ENCODE measurements at regions not wholly inside any gene's neighbourhood (a gene's known extent, or its start where the extent isn't known, plus 50 kb on each side); places are given as distances from the start of the nearest gene placed in this dataset.
"Not testable (repeated sequence)": the region's sequence is repeated elsewhere in the genome, so short reads cannot be mapped to it uniquely, and the experiment has no call there.

DNA sequence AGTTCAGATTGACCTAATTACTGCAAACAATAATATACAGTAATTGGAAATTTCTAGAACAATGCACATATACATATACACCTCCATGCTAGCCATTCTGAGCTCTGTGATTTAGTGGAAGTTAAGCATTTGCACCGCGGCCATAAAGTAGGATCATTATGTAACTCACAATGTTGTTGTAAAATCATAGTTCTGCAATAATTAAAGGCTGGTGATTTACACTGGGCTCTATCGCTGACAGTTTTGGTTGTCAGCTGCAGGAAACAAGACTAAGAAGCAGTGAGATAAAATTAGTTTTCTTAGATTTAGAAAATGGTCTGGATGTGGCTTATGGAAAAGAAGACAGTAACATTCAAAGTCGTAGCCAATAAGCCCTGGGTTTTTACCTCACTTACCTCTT is 776.3 kb downstream of the TMEM121 start:
- no peak for DNase-seq (ENCODE audit: low read depth in 3 of 3)

DNA sequence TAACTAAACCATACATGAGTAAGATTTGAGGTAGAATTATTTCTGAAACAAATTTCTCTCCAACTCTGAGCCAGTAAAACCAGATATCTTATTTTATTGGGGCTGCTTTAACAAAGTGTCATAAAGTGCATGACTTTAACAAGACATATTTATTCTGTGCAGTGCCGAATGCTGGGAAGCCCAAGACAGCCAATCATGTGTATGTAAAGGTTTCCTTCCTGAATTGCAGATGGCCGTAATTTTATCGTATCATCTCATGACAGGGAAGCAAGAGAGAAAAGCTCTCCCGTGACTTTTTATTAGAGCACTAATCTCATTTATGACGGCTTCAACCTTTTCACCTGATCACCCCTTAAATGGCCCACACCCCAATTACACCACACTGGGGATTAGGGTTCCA is 777.9 kb downstream of the TMEM121 start:
- DNase-seq (ENCODE audit: low read depth in 3 of 3) = no peak

DNA sequence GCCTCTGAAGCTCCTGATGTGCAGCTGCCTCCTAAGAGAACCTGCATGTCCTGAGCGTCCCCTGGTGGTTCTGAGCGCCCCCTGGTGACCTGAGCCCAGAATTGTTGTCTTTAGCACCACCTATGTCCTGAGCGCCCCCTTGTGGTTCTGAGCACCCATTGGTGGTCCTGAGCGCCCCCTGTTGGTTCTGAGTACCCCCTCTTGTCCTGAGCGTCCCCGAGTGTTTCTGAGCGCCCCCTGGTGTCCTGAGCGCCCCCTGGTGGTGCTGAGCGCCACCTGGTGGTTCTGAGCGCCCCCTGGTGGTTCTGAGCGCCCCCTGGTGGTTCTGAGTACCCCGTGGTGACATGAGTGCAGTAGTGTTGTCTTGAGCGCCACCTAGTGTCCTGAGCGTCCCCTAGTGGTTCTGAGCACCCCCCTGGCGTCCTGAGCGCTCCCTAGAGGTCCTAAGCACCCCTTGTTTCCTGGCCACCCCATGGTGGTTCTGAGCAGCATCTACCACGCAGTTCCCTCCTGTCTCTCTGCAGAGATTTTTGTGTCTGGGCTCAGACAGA is 782.5 kb downstream of the TMEM121 start:
- peak; percentile 95 to 98 (median 96) for DNase-seq (ENCODE audit: low read depth in 3 of 3)

DNA sequence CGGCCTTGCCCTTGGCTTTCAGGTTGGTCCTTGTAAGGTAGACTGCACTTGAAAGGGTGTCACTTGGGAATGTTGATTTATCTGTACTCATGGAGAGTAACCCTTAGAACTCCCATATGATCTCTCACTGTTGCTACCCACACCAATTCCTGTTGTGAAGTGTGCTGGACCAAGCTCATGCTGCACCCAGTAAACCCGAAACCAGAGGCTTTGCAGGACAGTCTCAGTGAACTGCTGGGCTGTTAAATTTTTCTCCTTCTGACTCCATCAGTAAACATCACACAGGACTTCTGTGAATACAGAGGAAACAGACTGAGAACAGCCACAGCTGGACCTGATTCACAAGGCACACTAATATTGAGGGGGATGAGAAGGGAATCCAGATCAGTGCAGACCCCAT is 783.0 kb downstream of the TMEM121 start:
- DNase-seq (ENCODE audit: low read depth in 3 of 3) = no peak

DNA sequence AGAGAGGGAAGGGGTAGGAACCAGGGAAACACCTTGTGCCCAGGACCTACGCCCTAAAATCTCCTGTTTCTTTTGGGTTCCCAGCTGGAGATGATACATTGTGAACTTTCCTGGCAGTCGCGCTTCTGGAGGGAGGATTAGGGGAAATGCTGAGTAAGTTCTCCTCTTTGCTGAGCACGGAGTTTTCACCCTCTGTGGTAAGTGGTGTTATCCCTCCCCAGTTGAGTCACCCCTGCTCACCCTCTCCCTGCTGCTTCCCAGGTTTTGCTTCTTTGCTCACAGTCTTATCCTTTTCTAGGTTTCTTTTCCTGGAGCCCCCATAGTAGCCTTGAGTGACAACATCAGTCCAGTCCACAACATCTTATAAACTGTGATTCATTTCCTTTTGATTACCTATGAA is 789.1 kb downstream of the TMEM121 start:
- DNase-seq (ENCODE audit: low read depth in 3 of 3) = no peak

DNA sequence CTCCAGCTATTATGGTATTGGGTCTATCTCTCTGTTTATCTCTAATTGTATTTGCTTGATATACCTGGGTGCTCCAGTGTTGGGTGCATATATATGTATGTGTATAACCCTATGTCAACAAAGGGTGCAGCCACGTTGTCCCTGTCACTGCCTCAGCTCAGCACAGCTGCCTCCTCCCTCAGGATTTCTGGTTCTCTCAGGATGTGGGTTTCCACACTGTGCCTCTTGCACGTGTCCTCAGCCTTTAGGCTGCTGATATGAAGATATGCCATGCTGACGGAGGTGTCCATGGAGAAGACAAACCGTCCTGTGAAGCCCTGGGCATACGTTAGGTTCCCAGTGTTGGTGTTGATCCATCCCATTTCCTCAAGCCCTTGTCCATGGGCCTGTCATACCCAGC is 791.2 kb downstream of the TMEM121 start:
- DNase-seq (ENCODE audit: low read depth in 3 of 3) = no peak

DNA sequence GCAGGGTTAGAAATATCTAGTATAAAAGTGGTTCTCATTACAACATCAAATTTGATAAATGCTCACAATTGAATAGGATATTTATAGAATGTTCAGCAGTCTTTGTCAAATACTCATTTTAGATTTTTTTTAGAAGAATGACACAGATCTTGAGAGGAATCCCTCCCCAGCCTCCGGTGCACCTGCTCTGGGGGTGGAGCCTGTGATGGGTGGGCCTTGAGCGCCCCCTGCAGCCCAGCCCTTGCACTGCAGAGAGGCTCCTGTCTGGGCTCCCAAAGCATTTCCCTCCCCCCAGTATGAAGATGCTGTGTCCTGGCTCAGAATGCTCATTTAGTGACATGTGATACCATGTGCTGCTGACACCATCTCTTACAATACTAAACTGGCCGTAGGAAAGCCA is 792.3 kb downstream of the TMEM121 start:
- peak; percentile 32 to 40 (median 38) for DNase-seq (ENCODE audit: low read depth in 3 of 3)

DNA sequence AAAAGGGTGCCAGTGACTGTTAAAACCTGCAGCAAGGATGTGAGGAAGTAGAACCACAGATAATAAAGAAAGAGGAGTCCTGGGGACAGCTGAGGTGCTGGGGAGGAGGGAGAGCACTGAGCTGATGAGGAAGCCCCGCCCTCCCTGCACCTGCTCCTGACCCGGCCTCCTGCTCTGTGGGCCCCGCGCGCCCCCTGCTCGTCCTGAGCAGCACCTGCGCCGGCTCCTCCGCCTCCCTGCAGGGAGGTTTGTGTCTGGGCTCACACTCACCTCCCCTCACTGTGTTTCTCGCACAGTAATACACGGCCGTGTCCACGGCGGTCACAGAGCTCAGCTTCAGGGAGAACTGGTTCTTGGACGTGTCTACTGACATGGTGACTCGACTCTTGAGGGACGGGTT is 797.6 kb downstream of the TMEM121 start:
- DNase-seq (ENCODE audit: low read depth in 3 of 3) = peak in 2 of 3 donors; percentile 13 to 23

DNA sequence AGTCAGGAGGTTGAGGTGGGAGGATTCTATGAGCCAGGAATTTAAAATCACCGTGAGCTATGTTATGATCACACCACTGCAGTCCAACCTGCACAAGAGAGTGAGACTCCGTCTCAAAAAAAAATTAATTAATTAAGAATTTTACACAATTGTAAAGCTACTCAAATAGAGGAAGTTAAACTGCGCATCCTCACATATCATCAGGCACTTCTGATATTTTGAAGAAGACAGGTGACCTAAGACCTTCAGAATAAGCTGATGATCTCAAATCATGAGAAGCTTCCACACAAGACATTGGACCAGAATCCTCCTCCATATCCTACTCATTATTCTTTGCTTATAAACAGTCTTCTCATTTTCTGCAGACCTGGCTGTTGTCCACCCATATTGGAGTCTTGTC is 800.9 kb downstream of the TMEM121 start:
- no peak for DNase-seq (ENCODE audit: low read depth in 3 of 3)

DNA sequence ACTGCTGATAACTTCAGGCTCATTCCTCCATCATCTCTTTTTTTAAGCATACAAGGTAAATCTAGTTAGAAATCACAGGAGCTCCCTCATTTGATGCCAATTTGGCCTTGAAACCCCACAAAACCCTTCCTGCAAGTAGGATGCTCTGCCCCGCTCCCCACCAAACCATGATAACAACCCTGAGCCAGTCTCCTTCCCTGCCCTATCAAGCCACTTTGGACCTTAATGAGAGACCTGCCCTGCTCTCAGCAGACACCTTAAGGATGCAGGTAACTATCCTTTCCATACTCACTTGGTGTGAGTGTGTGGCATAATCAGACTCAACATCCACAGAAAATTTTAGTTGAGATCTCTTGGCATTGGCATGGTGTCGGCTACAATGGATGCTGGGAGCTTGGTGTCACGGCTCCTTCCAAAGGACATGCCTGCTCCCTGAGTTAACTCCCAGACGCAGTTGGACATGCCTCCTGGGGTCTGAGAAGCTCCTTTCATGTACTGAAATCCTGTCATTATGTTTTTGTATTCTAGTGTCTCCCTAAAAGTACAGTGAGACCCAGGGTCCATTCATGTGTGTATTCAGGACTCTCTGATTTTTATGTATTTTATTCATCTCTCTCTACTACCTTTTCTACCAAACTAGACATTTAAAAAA is 801.4 kb downstream of the TMEM121 start:
- DNase-seq (ENCODE audit: low read depth in 3 of 3) = not testable (repeated sequence)

DNA sequence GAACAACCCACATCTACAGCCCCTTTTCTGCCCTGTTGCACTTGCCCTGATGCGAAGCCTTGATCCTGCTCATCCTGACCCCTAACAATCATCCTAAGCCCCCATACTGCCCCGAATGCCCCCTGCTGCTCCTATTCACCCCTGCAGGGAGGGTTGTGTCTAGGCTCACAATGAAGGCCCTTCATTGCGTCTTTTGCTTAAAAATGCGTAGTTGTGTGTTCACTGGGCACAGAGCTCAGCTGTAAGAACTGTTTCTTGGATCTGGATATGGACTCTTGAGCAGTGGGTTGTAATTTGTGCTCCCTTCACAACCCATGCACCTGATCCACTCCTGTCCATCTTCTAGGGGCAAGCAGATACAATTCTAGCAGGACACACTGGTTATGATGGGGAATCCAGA is 802.9 kb downstream of the TMEM121 start:
- not testable (repeated sequence) for DNase-seq (ENCODE audit: low read depth in 3 of 3)

DNA sequence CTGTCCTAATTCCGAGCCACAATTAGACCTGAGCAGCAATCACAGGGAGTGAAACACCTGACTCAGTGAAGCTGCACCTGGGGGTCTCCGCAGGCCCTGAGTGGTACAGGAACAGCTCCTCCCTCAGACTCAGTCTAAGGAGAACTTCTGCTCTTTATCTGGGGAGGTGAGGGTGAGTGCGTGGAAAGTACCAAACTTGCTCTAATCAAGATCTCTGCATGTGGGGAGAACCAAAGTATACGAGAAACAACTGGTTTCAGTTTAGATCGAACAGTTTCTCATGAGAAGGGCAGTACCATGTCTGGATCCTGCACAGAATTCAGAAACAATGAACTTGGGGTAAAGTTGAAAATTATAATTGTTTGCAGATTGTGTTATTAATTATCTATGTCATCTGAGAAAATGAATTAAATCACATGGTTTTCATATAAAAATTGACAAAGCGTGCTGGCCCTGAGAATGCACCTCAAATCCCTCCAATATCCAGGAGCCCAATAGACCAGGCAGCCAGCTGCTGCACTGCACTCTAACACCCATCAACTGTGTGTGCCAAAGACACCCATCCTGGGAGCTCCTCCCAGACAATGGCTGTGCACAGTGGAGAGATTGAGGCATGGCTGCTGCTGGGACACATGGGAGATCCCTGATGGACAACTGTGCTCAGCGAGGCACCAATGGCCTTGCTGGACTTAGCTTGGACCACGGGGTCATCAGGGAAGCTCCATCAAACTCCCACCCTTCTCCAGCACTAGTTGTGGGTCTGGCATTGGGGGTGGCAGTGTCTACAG is 803.8 kb downstream of the TMEM121 start:
- DNase-seq (ENCODE audit: low read depth in 3 of 3) = not testable (repeated sequence)

DNA sequence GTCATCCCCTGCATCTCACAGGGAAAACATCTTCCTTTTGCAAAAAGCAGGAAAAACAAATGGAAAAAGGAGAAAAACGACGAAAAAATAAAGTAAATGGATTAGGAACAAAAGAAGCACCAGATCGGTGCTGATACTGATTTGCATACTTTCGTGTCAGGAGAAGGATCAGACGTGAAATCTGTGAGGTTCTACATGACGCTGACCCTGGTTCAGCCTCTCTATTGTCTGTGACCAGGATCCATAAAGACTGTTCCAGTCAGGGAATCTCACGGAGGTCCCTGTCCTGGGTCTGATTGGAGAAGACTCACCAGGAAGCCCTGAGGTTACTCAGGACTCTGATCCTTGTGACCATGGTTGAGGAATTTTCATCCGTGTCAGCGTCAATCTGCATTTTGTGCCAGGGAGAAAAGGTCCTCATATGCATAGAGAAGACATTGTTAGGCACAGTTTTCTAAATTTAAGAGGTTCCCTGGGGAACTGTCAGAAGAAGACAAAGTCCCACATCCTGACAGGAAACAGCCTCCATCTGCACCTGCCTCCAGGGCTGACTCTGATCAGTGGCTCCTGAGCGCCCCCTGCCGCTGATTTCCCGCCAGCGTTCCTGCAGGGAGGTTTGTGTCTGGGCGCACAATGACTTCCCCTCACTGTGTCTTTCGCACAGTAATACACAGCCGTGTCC is 808.2 kb downstream of the TMEM121 start:
- DNase-seq (ENCODE audit: low read depth in 3 of 3) = peak; percentile 79 to 91 (median 81)

DNA sequence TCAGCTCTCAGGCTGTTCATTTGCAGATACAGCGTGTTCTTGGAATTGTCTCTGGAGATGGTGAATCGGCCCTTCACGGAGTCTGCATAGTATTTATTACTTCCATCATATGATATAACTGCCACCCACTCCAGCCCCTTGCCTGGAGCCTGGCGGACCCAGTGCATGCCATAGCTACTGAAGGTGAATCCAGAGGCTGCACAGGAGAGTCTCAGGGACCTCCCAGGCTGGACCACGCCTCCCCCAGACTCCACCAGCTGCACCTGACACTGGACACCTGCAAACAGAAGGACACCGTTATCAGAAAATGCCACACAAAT is 808.7 kb downstream of the TMEM121 start:
- not testable (repeated sequence) for DNase-seq (ENCODE audit: low read depth in 3 of 3)

DNA sequence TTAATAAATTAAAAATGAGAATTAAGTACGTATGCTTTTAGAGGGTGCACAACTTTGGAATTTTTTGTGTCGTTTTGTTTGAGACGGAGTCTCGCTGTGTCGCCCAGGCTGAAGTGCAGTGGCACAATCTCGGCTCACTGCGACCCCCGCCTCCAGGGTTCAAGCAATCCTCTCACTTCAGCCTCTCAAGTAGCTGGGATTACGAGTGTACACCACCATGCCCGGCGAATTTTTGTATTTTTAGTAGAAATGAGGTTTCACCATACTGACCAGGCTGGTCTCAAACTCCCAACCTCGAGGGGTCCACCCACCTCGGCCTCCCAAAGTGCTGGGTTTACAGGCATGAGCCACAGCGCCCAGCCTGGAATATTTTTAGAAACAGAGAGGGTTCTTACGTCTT is 812.4 kb downstream of the TMEM121 start:
- DNase-seq (ENCODE audit: low read depth in 3 of 3) = not testable (repeated sequence)

DNA sequence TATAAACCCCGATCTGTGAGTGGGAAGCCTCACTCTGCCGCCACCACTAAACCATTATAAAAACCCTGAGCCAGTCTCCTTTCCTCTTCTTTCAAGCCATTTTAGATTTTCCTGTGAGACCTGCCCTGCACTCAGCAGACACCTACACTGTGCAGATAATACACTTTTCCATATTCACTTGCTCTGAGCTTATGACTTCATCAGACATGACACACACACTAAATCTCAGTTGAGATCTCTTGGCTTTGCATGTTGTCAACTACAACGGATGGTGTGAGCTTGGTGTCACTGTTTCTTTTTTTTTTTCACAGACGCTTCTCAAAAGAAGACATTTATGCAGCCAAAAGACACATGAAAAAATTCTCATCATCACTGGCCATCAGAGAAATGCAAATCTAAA is 814.3 kb downstream of the TMEM121 start:
- not testable (repeated sequence) for DNase-seq (ENCODE audit: low read depth in 3 of 3)

DNA sequence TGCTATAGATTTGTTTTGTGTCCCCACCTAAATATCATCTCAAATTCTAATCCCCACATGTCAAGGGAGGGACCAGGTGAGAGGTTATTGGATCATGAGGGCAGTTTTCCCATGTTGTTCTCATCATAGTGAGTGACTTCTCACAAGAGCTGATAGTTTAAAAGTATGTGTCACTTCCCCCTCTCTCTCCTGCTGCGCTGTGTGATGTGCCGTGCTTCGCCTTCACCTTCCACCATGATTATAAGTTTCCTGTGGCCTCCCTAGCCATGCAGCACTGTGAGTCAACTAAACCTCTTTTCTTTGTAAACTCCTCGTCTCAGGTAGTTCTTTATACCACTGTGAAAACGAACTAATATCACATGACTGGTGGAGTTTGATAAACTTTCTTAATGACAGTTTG is 814.8 kb downstream of the TMEM121 start:
- DNase-seq (ENCODE audit: low read depth in 3 of 3) = not testable (repeated sequence)

DNA sequence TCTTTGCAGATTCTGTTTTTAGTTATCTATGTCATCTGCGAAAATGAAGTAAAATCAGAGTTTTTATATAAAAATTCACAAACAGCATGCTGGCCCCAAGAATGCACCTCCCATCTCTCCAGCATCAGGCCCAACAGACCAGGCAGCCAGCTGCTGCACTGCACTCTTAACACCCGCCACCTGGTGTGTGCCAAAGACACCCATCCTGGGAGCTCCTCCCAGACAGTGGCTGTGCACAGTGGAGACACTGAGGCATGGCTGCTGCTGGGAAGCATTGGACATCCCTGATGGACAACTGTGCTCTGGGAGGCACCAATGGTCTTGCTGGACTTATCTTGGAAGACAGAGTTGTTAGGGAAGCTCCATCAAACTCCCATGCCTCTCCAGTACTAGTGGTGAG is 817.2 kb downstream of the TMEM121 start:
- DNase-seq (ENCODE audit: low read depth in 3 of 3) = no peak

DNA sequence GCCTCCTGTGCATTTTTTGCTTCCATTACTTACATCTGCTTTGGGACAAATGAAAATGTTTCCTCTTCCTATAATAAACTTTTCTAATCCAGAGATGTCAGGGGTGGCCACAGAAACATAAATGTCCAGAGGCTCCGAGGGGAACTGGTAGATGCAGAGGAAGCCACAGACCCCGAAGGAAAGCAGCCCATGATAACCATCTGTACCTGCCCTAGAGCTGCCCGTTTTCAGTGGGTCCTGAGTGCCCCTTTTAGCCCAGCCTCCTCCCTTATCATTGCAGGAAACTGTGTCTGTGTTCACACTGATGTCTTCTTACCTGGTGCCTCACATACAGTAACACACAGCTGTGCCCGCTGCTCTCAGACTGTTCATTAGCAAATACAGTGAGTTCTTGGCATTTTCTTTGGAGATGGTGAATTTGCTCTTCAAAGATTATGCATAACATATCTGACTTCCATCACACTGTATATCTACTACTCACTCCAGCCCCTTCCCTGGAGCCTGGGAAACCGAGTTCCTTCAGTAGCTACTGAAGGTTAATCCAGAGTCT is 817.8 kb downstream of the TMEM121 start:
- not testable (repeated sequence) for DNase-seq (ENCODE audit: low read depth in 3 of 3)

DNA sequence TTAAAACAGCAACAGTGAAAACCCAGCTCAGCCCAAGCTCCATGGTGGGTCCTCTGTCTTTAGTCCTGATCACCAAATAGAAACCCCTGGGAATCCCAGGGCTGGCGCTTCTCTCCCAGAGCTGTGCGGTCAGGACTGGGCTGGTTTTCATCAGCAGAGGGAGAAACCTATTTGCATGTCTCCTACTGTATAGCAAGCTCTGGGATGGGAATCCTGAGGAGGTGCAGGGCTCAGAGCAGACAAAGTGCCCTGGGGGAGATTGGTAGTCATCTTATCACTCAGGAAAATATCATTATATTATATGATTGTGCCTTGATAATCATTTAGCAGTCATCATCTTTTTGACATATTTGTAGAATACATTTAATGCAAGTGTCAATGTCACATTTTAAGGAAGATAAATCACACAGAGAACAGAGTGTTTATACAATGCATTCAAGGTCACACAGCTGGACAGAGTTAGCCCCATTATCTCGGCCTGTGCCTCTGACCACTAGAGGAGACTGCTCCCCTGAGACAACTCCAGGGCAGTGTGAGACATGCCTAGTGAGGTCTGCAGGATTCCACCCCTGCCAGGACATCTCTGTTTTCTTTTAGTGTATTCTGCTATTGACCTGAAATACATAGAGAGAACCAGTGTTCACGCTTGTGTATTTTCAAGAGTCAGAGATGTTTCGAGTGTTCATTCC is 818.6 kb downstream of the TMEM121 start:
- DNase-seq (ENCODE audit: low read depth in 3 of 3) = not testable (repeated sequence)

DNA sequence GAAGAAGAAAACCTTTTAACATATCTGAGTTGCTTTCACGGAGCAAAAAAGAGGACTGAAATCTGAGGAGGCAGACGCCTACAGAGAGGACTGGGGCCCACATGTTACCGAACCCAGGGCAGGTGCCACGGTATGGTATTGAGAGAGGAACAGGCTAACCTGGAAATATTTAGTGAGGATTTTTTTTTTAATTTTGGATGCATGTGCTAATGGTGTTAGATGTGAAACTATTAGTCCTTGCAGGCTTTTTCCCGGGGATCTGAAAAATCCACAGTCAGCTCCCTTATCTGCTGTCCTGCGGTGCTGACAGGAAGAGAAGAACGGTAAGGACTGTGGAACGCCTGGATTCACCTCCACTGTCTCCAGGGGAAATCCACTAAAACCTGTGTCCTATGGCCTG is 819.7 kb downstream of the TMEM121 start:
- no peak for DNase-seq (ENCODE audit: low read depth in 3 of 3)

All from stimulated activated CD4-positive, alpha-beta T cell treated with anti-CD3 and anti-CD28 coated beads, TNF-alpha, amount 100 ng/mL, for 48 hours (primary cell).